Tibial nerve (tissue), 4 donors: ENCODE measurements at regions not wholly inside any gene's neighbourhood (a gene's known extent, or its start where the extent isn't known, plus 50 kb on each side); places are given as distances from the start of the nearest gene placed in this dataset.

ENCODE experiments used
- CTCF ChIP-seq, 5 experiments: fragments of 200-600 bp in 3 of 5; fragments of 450-650 bp in 2 of 5; sonication (generic) in 3 of 5; IDR thresholded peaks; one replicate each; pipeline ENCODE4 v1.5.1; 2016 to 2019; ENCODE audit warnings: antibody characterized with exemption in 5 of 5, mild to moderate bottlenecking in 3 of 5, moderate library complexity in 2 of 5
- EP300 ChIP-seq, 2 donors: sonication (generic); formaldehyde crosslinking; IDR thresholded peaks; one replicate each; pipeline ENCODE4 v1.6.1; 2017; ENCODE audit warnings: antibody characterized with exemption in 2 of 2, mild to moderate bottlenecking in 1 of 2
- POLR2A ChIP-seq, 2 donors: fragments of 450-650 bp; IDR thresholded peaks; one replicate each; pipeline ENCODE4 v1.6.1; 2017; ENCODE audit warnings: antibody characterized with exemption in 2 of 2, mild to moderate bottlenecking in 2 of 2, moderate library complexity in 2 of 2

GRCh38 chr6:169858293-169858934, 107.0 kb downstream of the ERMARD start:
- no peak for TF ChIP-seq CTCF (IDR thresholded peaks at IDR 0.05)
- no peak for TF ChIP-seq POLR2A (IDR thresholded peaks at IDR 0.05)
- TF ChIP-seq EP300 (IDR thresholded peaks at IDR 0.05) = no peak
